Endothelial cell of umbilical vein (primary cell): ENCODE measurements at regions not wholly inside any gene's neighbourhood (a gene's known extent, or its start where the extent isn't known, plus 50 kb on each side); places are given as distances from the start of the nearest gene placed in this dataset.

ENCODE experiments used
- BruUV-seq: library from RNA; stranded (reverse); fragments of 400-500 nt; replicated peaks from 2 replicates; lab custom pipeline; 2021; lab: Mats Ljungman, UMichigan
- CTCF ChIA-PET: fragments of 300-600, 350-600 bp; sonication (Branson Sonifier 250); formaldehyde crosslinking; loops from one replicate; lab custom pipeline; 2021; ENCODE audit warnings: antibody characterized with exemption, inconsistent platforms; lab: Charles Lee
- POLR2A ChIA-PET: fragments of 300-600, 350-600 bp; sonication (Branson Sonifier 250); formaldehyde crosslinking; loops from one replicate; lab custom pipeline; 2021; ENCODE audit warnings: antibody characterized with exemption, inconsistent platforms; lab: Charles Lee
- DNase-seq: peaks from one replicate; pipeline ENCODE4 v3.0.0-alpha.2; 2011; ENCODE audit warnings: low read depth, low spot score
- FAIRE-seq: peaks from 2 replicates; lab custom pipeline; 2011; peaks lifted over from hg19 to GRCh38; lab: Jason Lieb, UNC
- H2AFZ ChIP-seq: 2 replicates; pipeline ENCODE4 v1.6.0; 2012; ENCODE audit warnings: low read depth, low read length, control low read depth, inconsistent platforms
- H3K27ac ChIP-seq: 2 replicates; pipeline ENCODE4 v1.5.1; 2011; ENCODE audit warnings: low read depth, mild to moderate bottlenecking, control low read depth, low read length, moderate library complexity; ENCODE audit not compliant: insufficient read depth
- H3K27me3 ChIP-seq, 2 experiments: 2 replicates each; pipeline versions ENCODE4 v1.6.0 to v1.6.1; 2011; ENCODE audit warnings: low read length in 2 of 2, mixed read lengths in 1 of 2; ENCODE audit not compliant: control insufficient read depth in 2 of 2, insufficient read depth in 2 of 2
- H3K36me3 ChIP-seq, 2 experiments: 2 replicates in 1 of 2; 3 replicates in 1 of 2; pipeline ENCODE4 v1.5.1; 2011; ENCODE audit warnings: low read length in 2 of 2, mild to moderate bottlenecking in 1 of 2, moderate library complexity in 1 of 2; ENCODE audit not compliant: control insufficient read depth in 2 of 2, insufficient read depth in 2 of 2; ENCODE audit errors: extremely low read depth in 1 of 2
- H3K4me1 ChIP-seq: 3 replicates; pipeline ENCODE4 v1.5.1; 2011; ENCODE audit warnings: mild to moderate bottlenecking, low read length; ENCODE audit not compliant: control insufficient read depth, insufficient read depth; ENCODE audit errors: extremely low read depth
- H3K4me2 ChIP-seq: 2 replicates; pipeline ENCODE4 v1.6.1; 2011; ENCODE audit warnings: low read length, control low read depth, mixed read lengths; ENCODE audit not compliant: insufficient read depth
- H3K4me3 ChIP-seq, 3 experiments: fragments of 200-600 bp in 1 of 3; sonication (generic), shearing (Covaris generic) in 1 of 3; replicated peaks in 1 of 3; 2 replicates each; pipeline ENCODE4 v1.5.1; 2011 to 2016; ENCODE audit warnings: control low read depth in 3 of 3, low read length in 3 of 3, mild to moderate bottlenecking in 2 of 3, inconsistent platforms in 1 of 3, low read depth in 1 of 3, moderate library complexity in 1 of 3; ENCODE audit not compliant: insufficient read depth in 1 of 3
- H3K79me2 ChIP-seq: 2 replicates; pipeline ENCODE4 v1.6.0; 2012; ENCODE audit warnings: low read length, inconsistent platforms; ENCODE audit not compliant: control insufficient read depth, insufficient read depth
- H3K9ac ChIP-seq: replicated peaks from 2 replicates; pipeline ENCODE3; 2011; ENCODE audit warnings: low read length, control low read depth; ENCODE audit not compliant: insufficient read depth; ENCODE audit errors: extremely low read depth
- H3K9me1 ChIP-seq: replicated peaks from 3 replicates; pipeline ENCODE4 v1.6.0; 2011; ENCODE audit warnings: mild to moderate bottlenecking, low read length; ENCODE audit not compliant: control insufficient read depth, insufficient read depth; ENCODE audit errors: extremely low read depth
- H3K9me3 ChIP-seq: replicated peaks from 2 replicates; pipeline ENCODE4 v1.5.1; 2012; ENCODE audit warnings: low read length, inconsistent platforms; ENCODE audit not compliant: control insufficient read depth, insufficient read depth
- H4K20me1 ChIP-seq: replicated peaks from 2 replicates; pipeline ENCODE3; 2011; ENCODE audit warnings: mild to moderate bottlenecking, low read length; ENCODE audit not compliant: control insufficient read depth, insufficient read depth; ENCODE audit errors: extremely low read depth
- EZH2 ChIP-seq: IDR thresholded peaks from 2 replicates; pipeline ENCODE4 v1.6.1; 2012; ENCODE audit warnings: borderline replicate concordance, low read depth, mild to moderate bottlenecking, moderate library complexity, low read length, inconsistent platforms; ENCODE audit not compliant: severe bottlenecking
- FOS ChIP-seq: IDR thresholded peaks from 2 replicates; pipeline ENCODE4 v1.6.1; 2011; ENCODE audit warnings: mild to moderate bottlenecking, low read length, moderate library complexity, borderline replicate concordance; ENCODE audit not compliant: insufficient read depth
- GATA2 ChIP-seq: IDR thresholded peaks from 2 replicates; pipeline ENCODE4 v1.7.0; 2011; ENCODE audit warnings: low read depth, mild to moderate bottlenecking, moderate library complexity, mixed read lengths, low read length; ENCODE audit not compliant: insufficient read length, insufficient read depth
- JUN ChIP-seq: IDR thresholded peaks from 2 replicates; pipeline ENCODE4 v1.6.1; 2011; ENCODE audit warnings: borderline replicate concordance, low read depth; ENCODE audit not compliant: insufficient read length, insufficient read depth
- MYC ChIP-seq: IDR thresholded peaks from one replicate; pipeline ENCODE4 v1.6.1; 2011; ENCODE audit warnings: mild to moderate bottlenecking, low read depth, low read length
- POLR2A ChIP-seq: IDR thresholded peaks from 2 replicates; pipeline ENCODE4 v1.6.1; 2012; ENCODE audit warnings: low read depth, mild to moderate bottlenecking, control low read depth, low read length
- POLR2AphosphoS5 ChIP-seq: IDR thresholded peaks from 2 replicates; pipeline ENCODE4 v1.6.1; 2012; ENCODE audit warnings: low read depth, mild to moderate bottlenecking, control low read depth, low read length, moderate library complexity; ENCODE audit not compliant: insufficient read depth
- dilution Hi-C: fragments of 300-500 bp; cut with MboI; formaldehyde crosslinking; loops from one replicate; pipeline ENCODE4 v1.15.0; 2019; ENCODE audit warnings: low sequenced_read_pairs; ENCODE audit not compliant: extremely low pct_ligation_motif_present
- intact Hi-C: fragments of 100-400 bp; cut with micrococcal nuclease; formaldehyde crosslinking; loops from one replicate; pipeline ENCODE4 v1.10.0; 2022
- TF ChIP-seq, protein P1 (sequence below): IDR thresholded peaks from 2 replicates; pipeline ENCODE4 v1.6.1; 2011; ENCODE audit not compliant: insufficient read depth, insufficient read length
- TF ChIP-seq, protein P2 (sequence below), 2 donors: IDR thresholded peaks; 1 replicate in 1 of 2; 2 replicates in 1 of 2; pipeline ENCODE4 v1.5.1; 2011; ENCODE audit warnings: low read length in 2 of 2, mild to moderate bottlenecking in 2 of 2, moderate library complexity in 2 of 2, control low read depth in 1 of 2, inconsistent platforms in 1 of 2, low read depth in 1 of 2; ENCODE audit not compliant: insufficient read depth in 1 of 2; ENCODE audit errors: extremely low read depth in 1 of 2

GRCh38 chr1:65486613-65487012 is 66.1 kb downstream of the LEPR start:
- BruUV-seq, result no TSS peak
- no peaks in the 10 kb centered on the region for H3K79me2 ChIP-seq
- H3K9ac ChIP-seq, result no peak overlapping the region
- H3K4me1 ChIP-seq, result no peaks in the 10 kb centered on the region
- ChIA-PET POLR2A (no interaction called here), CTCF (no interaction called here)
- no peaks in the 10 kb centered on the region for H4K20me1 ChIP-seq
- no peak overlapping the region for H3K4me2 ChIP-seq
- H2AFZ ChIP-seq, result no peak overlapping the region
- H3K36me3 ChIP-seq, result no peaks in the 10 kb centered on the region
- dilution Hi-C loops (no loop called here), intact Hi-C loops (no loop called here)
- no peaks in the 10 kb centered on the region for H3K9me1 ChIP-seq
- H3K27me3 ChIP-seq, result no peaks in the 10 kb centered on the region
- DNase-seq, result no peak
- no peak for TF ChIP-seq FOS
- TF ChIP-seq EZH2, result no peak
- TF ChIP-seq JUN, result no peak
- TF ChIP-seq MYC, result no peak
- no peak for TF ChIP-seq GATA2
- no peak for TF ChIP-seq POLR2AphosphoS5
- TF ChIP-seq, protein P1, sequence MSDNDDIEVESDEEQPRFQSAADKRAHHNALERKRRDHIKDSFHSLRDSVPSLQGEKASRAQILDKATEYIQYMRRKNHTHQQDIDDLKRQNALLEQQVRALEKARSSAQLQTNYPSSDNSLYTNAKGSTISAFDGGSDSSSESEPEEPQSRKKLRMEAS, result no peak
- TF ChIP-seq POLR2A, result no peak
- TF ChIP-seq, protein P2, sequence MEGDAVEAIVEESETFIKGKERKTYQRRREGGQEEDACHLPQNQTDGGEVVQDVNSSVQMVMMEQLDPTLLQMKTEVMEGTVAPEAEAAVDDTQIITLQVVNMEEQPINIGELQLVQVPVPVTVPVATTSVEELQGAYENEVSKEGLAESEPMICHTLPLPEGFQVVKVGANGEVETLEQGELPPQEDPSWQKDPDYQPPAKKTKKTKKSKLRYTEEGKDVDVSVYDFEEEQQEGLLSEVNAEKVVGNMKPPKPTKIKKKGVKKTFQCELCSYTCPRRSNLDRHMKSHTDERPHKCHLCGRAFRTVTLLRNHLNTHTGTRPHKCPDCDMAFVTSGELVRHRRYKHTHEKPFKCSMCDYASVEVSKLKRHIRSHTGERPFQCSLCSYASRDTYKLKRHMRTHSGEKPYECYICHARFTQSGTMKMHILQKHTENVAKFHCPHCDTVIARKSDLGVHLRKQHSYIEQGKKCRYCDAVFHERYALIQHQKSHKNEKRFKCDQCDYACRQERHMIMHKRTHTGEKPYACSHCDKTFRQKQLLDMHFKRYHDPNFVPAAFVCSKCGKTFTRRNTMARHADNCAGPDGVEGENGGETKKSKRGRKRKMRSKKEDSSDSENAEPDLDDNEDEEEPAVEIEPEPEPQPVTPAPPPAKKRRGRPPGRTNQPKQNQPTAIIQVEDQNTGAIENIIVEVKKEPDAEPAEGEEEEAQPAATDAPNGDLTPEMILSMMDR (IDR thresholded peaks at IDR 0.05; ENCODE audit: extremely low read depth in 1 of 2, insufficient read depth in 1 of 2, low read depth in 1 of 2, low read length in 2 of 2), result no peak
- H3K27ac ChIP-seq, result no peak overlapping the region
- no peak overlapping the region for H3K4me3 ChIP-seq
- no peak for FAIRE-seq
- H3K9me3 ChIP-seq, result no peaks in the 10 kb centered on the region
